GM18909 (cell line): ENCODE measurements at regions not wholly inside any gene's neighbourhood (a gene's known extent, or its start where the extent isn't known, plus 50 kb on each side); places are given as distances from the start of the nearest gene placed in this dataset.
"Not testable (repeated sequence)": the region's sequence is repeated elsewhere in the genome, so short reads cannot be mapped to it uniquely, and the experiment has no call there.

ENCODE experiments used
- ATAC-seq: cut with Tn5 transposase; IDR thresholded peaks from one replicate; pipeline ENCODE4 v1.9.1; 2021; ENCODE audit warnings: mild to moderate bottlenecking; ENCODE audit not compliant: unreplicated experiment, poor library complexity

- peak; percentile 43 for ATAC-seq
Measured at GRCh38 chr6:125354649-125355048, 52.9 kb upstream of the HDDC2 start.

GRCh38 chr6:125356884-125357283 lies 55.1 kb upstream of the HDDC2 start:
- peak; percentile 61 for ATAC-seq

GRCh38 chr6:125357515-125358256 lies 55.9 kb upstream of the HDDC2 start:
- peak; percentile 69 for ATAC-seq

GRCh38 chr6:125358898-125359297 lies 57.1 kb upstream of the HDDC2 start:
- ATAC-seq: no peak

- ATAC-seq: no peak
Measured at GRCh38 chr6:125361868-125362267, 60.1 kb upstream of the HDDC2 start.

GRCh38 chr6:125363039-125363823 lies 61.5 kb upstream of the HDDC2 start:
- peak; percentile 54 for ATAC-seq

- ATAC-seq: peak; percentile 15
Measured at GRCh38 chr6:125363824-125364165, 62.0 kb upstream of the HDDC2 start.

- no peak for ATAC-seq
Measured at GRCh38 chr6:125365230-125365629, 63.5 kb upstream of the HDDC2 start.

GRCh38 chr6:125367036-125367782 lies 65.4 kb upstream of the HDDC2 start:
- ATAC-seq: no peak

- no peak for ATAC-seq
Measured at GRCh38 chr6:125370343-125370742, 68.6 kb upstream of the HDDC2 start.

- no peak for ATAC-seq
Measured at GRCh38 chr6:125375013-125375412, 73.2 kb upstream of the HDDC2 start.

- ATAC-seq: no peak
Measured at GRCh38 chr6:125375821-125376220, 74.1 kb upstream of the HDDC2 start.

- ATAC-seq: no peak
Measured at GRCh38 chr6:125377621-125378020, 75.9 kb upstream of the HDDC2 start.

- ATAC-seq: no peak
Measured at GRCh38 chr6:125379174-125379573, 77.4 kb upstream of the HDDC2 start.

GRCh38 chr6:125380474-125380873 lies 78.7 kb upstream of the HDDC2 start:
- ATAC-seq: no peak

- ATAC-seq: not testable (repeated sequence)
Measured at GRCh38 chr6:125386337-125386736, 84.6 kb upstream of the HDDC2 start.

GRCh38 chr6:125392682-125393081 lies 90.9 kb upstream of the HDDC2 start:
- ATAC-seq: peak; percentile 73

GRCh38 chr6:125393449-125393858 lies 91.7 kb upstream of the HDDC2 start:
- peak; percentile 77 for ATAC-seq

GRCh38 chr6:125406741-125407140 lies 105.0 kb upstream of the HDDC2 start:
- ATAC-seq: no peak

- ATAC-seq: no peak
Measured at GRCh38 chr6:125414507-125414906, 112.7 kb upstream of the HDDC2 start.

- no peak for ATAC-seq
Measured at GRCh38 chr6:125415913-125416312, 114.1 kb upstream of the HDDC2 start.
